ENCODE measurements at regions not wholly inside any gene's neighbourhood (a gene's known extent, or its start where the extent isn't known, plus 50 kb on each side); places are given as distances from the start of the nearest gene placed in this dataset.

GRCh38 chr2:177119099-177119498, 93.5 kb upstream of the HNRNPA3 start:
- intact Hi-C loops (cut with micrococcal nuclease), result no loop called here
- no peaks in the 10 kb centered on the region for H3K36me3 ChIP-seq (ENCODE audit: control insufficient read depth in 2 of 3, insufficient read depth in 3 of 3, low read length in 3 of 3)
- H3K36me3 Mint-ChIP-seq, result no peaks in the 10 kb centered on the region
- no peaks in the 10 kb centered on the region for H3K27me3 ChIP-seq (ENCODE audit: control insufficient read depth in 2 of 2, insufficient read depth in 2 of 2, low read length in 2 of 2)
- POLR2A ChIA-PET, result no interaction called here
- peaks cover 9 to 42% (median 24%) of the 10 kb centered on the region in 5 donors for H3K27me3 Mint-ChIP-seq
- no peak overlapping the region for H3K27ac Mint-ChIP-seq
- H3K4me1 Mint-ChIP-seq, result no peaks in the 10 kb centered on the region
- no peaks in the 10 kb centered on the region for H3K9me3 Mint-ChIP-seq
- CTCF ChIA-PET, result no interaction called here
- no peak for DNase-seq
- H3K4me1 ChIP-seq (ENCODE audit: control insufficient read depth in 2 of 2, insufficient read depth in 2 of 2, low read length in 2 of 2), result no peaks in the 10 kb centered on the region
- no peaks in the 10 kb centered on the region for H3K9me3 ChIP-seq (ENCODE audit: control insufficient read depth in 2 of 3, low read length in 3 of 3)
- no peak overlapping the region for H3K4me3 Mint-ChIP-seq
- no peak for ATAC-seq
- H3K4me3 ChIP-seq (ENCODE audit: low read length), result no peak overlapping the region
- no peak overlapping the region for H3K27ac ChIP-seq (ENCODE audit: low read depth, low read length)

- H3K9me3 Mint-ChIP-seq, result no peaks in the 10 kb centered on the region
- CTCF ChIA-PET, result no interaction called here
- H3K27me3 Mint-ChIP-seq, result peaks cover 5 to 35% (median 21%) of the 10 kb centered on the region in 5 donors
- no peak overlapping the region for H3K27ac ChIP-seq (ENCODE audit: low read depth, low read length)
- H3K9me3 ChIP-seq (ENCODE audit: control insufficient read depth in 2 of 3, low read length in 3 of 3), result no peaks in the 10 kb centered on the region
- H3K36me3 Mint-ChIP-seq, result no peaks in the 10 kb centered on the region
- H3K27me3 ChIP-seq (ENCODE audit: control insufficient read depth in 2 of 2, insufficient read depth in 2 of 2, low read length in 2 of 2), result no peaks in the 10 kb centered on the region
- intact Hi-C loops (cut with micrococcal nuclease), result no loop called here
- H3K27ac Mint-ChIP-seq, result no peak overlapping the region
- ATAC-seq (no peak), DNase-seq (no peak)
- no peaks in the 10 kb centered on the region for H3K36me3 ChIP-seq (ENCODE audit: control insufficient read depth in 2 of 3, insufficient read depth in 3 of 3, low read length in 3 of 3)
- H3K4me3 ChIP-seq (ENCODE audit: low read length), result no peak overlapping the region
- H3K4me1 ChIP-seq (ENCODE audit: control insufficient read depth in 2 of 2, insufficient read depth in 2 of 2, low read length in 2 of 2), result no peaks in the 10 kb centered on the region
- H3K4me3 Mint-ChIP-seq, result no peak overlapping the region
- POLR2A ChIA-PET, result no interaction called here
- H3K4me1 Mint-ChIP-seq, result peaks cover 0 to 3% (median 0%) of the 10 kb centered on the region in 7 donors
Measured at GRCh38 chr2:177123048-177123447, 89.5 kb upstream of the HNRNPA3 start.

- intact Hi-C loops (cut with micrococcal nuclease), result no loop called here
- H3K27me3 Mint-ChIP-seq, result peaks cover 9 to 34% (median 12%) of the 10 kb centered on the region in 5 donors
- H3K36me3 Mint-ChIP-seq, result no peaks in the 10 kb centered on the region
- DNase-seq (no peak), ATAC-seq (no peak)
- no peaks in the 10 kb centered on the region for H3K4me1 ChIP-seq (ENCODE audit: control insufficient read depth in 2 of 2, insufficient read depth in 2 of 2, low read length in 2 of 2)
- H3K9me3 Mint-ChIP-seq, result no peaks in the 10 kb centered on the region
- no peaks in the 10 kb centered on the region for H3K36me3 ChIP-seq (ENCODE audit: control insufficient read depth in 2 of 3, insufficient read depth in 3 of 3, low read length in 3 of 3)
- H3K27ac Mint-ChIP-seq, result no peak overlapping the region
- no peak overlapping the region for H3K4me3 Mint-ChIP-seq
- H3K9me3 ChIP-seq (ENCODE audit: control insufficient read depth in 2 of 3, low read length in 3 of 3), result no peaks in the 10 kb centered on the region
- H3K4me1 Mint-ChIP-seq, result peaks cover 0 to 6% (median 0%) of the 10 kb centered on the region in 7 donors
- no peak overlapping the region for H3K4me3 ChIP-seq (ENCODE audit: low read length)
- POLR2A ChIA-PET, result no interaction called here
- CTCF ChIA-PET, result no interaction called here
- H3K27me3 ChIP-seq (ENCODE audit: control insufficient read depth in 2 of 2, insufficient read depth in 2 of 2, low read length in 2 of 2), result no peaks in the 10 kb centered on the region
- H3K27ac ChIP-seq (ENCODE audit: low read depth, low read length), result no peak overlapping the region
Measured at GRCh38 chr2:177124371-177124770, 88.2 kb upstream of the HNRNPA3 start.

- POLR2A ChIA-PET, result no interaction called here
- ATAC-seq (no peak), DNase-seq (no peak)
- Histone ChIP-seq H3K9me3 (ENCODE audit: control insufficient read depth in 2 of 3, low read length in 3 of 3) (no peaks in the 10 kb centered on the region), H3K27me3 (ENCODE audit: control insufficient read depth in 2 of 2, insufficient read depth in 2 of 2, low read length in 2 of 2) (no peaks in the 10 kb centered on the region), H3K4me1 (ENCODE audit: control insufficient read depth in 2 of 2, insufficient read depth in 2 of 2, low read length in 2 of 2) (no peaks in the 10 kb centered on the region), H3K4me3 (ENCODE audit: low read length) (no peak overlapping the region), H3K27ac (ENCODE audit: low read depth, low read length) (no peak overlapping the region), H3K36me3 (ENCODE audit: control insufficient read depth in 2 of 3, insufficient read depth in 3 of 3, low read length in 3 of 3) (no peaks in the 10 kb centered on the region)
- CTCF ChIA-PET, result interaction anchor here (0.5 to 0.6 kb wide), 2 partner anchors 14 to 120 kb away, joined by 3 to 4 read pairs; no protein-coding TSS in a partner anchor
- Mint-ChIP-seq H3K27me3 (peaks cover 15 to 31% (median 18%) of the 10 kb centered on the region in 5 donors), H3K27ac (no peak overlapping the region), H3K36me3 (no peaks in the 10 kb centered on the region), H3K4me3 (no peak overlapping the region), H3K4me1 (peaks cover 0 to 16% (median 6%) of the 10 kb centered on the region in 7 donors), H3K9me3 (no peaks in the 10 kb centered on the region)
- intact Hi-C loops (cut with micrococcal nuclease), result no loop called here
Measured at GRCh38 chr2:177127821-177128220, 84.8 kb upstream of the HNRNPA3 start.

- Mint-ChIP-seq H3K36me3 (no peaks in the 10 kb centered on the region), H3K4me1 (peaks cover 0 to 16% (median 6%) of the 10 kb centered on the region in 7 donors), H3K27me3 (peaks cover 13 to 27% (median 19%) of the 10 kb centered on the region in 5 donors), H3K27ac (no peak overlapping the region), H3K4me3 (peak overlapping the region in 2 of 10 donors; percentile 2 to 11), H3K9me3 (no peaks in the 10 kb centered on the region)
- Histone ChIP-seq H3K27me3 (ENCODE audit: control insufficient read depth in 2 of 2, insufficient read depth in 2 of 2, low read length in 2 of 2) (no peaks in the 10 kb centered on the region), H3K4me3 (ENCODE audit: low read length) (no peak overlapping the region), H3K27ac (ENCODE audit: low read depth, low read length) (no peak overlapping the region), H3K9me3 (ENCODE audit: control insufficient read depth in 2 of 3, low read length in 3 of 3) (no peaks in the 10 kb centered on the region), H3K4me1 (ENCODE audit: control insufficient read depth in 2 of 2, insufficient read depth in 2 of 2, low read length in 2 of 2) (no peaks in the 10 kb centered on the region), H3K36me3 (ENCODE audit: control insufficient read depth in 2 of 3, insufficient read depth in 3 of 3, low read length in 3 of 3) (no peaks in the 10 kb centered on the region)
- no peak for DNase-seq
- ChIA-PET CTCF (interaction anchor here (0.7 kb wide), 1 partner anchor 104 kb away, joined by 3 read pairs; no protein-coding TSS in a partner anchor), POLR2A (no interaction called here)
- no peak for ATAC-seq
- intact Hi-C loops (cut with micrococcal nuclease), result no loop called here
Measured at GRCh38 chr2:177129610-177130009, 83.0 kb upstream of the HNRNPA3 start.

- CTCF ChIA-PET, result no interaction called here
- no peaks in the 10 kb centered on the region for H3K27me3 ChIP-seq (ENCODE audit: control insufficient read depth in 2 of 2, insufficient read depth in 2 of 2, low read length in 2 of 2)
- no peaks in the 10 kb centered on the region for H3K9me3 ChIP-seq (ENCODE audit: control insufficient read depth in 2 of 3, low read length in 3 of 3)
- Mint-ChIP-seq H3K4me3 (no peak overlapping the region), H3K36me3 (no peaks in the 10 kb centered on the region), H3K27me3 (peaks cover 8 to 19% (median 16%) of the 10 kb centered on the region in 5 donors), H3K27ac (no peak overlapping the region), H3K9me3 (no peaks in the 10 kb centered on the region), H3K4me1 (peaks cover 0 to 16% (median 6%) of the 10 kb centered on the region in 7 donors)
- intact Hi-C loops (cut with micrococcal nuclease), result no loop called here
- DNase-seq (no peak), ATAC-seq (no peak)
- H3K36me3 ChIP-seq (ENCODE audit: control insufficient read depth in 2 of 3, insufficient read depth in 3 of 3, low read length in 3 of 3), result no peaks in the 10 kb centered on the region
- POLR2A ChIA-PET, result interaction anchor here (0.7 kb wide), 1 partner anchor 1009 kb away, joined by 4 read pairs; the partner anchor contains the start of gene HOXD9
- no peak overlapping the region for H3K27ac ChIP-seq (ENCODE audit: low read depth, low read length)
- no peaks in the 10 kb centered on the region for H3K4me1 ChIP-seq (ENCODE audit: control insufficient read depth in 2 of 2, insufficient read depth in 2 of 2, low read length in 2 of 2)
- no peak overlapping the region for H3K4me3 ChIP-seq (ENCODE audit: low read length)
Measured at GRCh38 chr2:177131858-177132257, 80.7 kb upstream of the HNRNPA3 start.

- Histone ChIP-seq H3K36me3 (ENCODE audit: control insufficient read depth in 2 of 3, insufficient read depth in 3 of 3, low read length in 3 of 3) (no peaks in the 10 kb centered on the region), H3K27ac (ENCODE audit: low read depth, low read length) (no peak overlapping the region), H3K27me3 (ENCODE audit: control insufficient read depth in 2 of 2, insufficient read depth in 2 of 2, low read length in 2 of 2) (no peaks in the 10 kb centered on the region), H3K9me3 (ENCODE audit: control insufficient read depth in 2 of 3, low read length in 3 of 3) (no peaks in the 10 kb centered on the region), H3K4me1 (ENCODE audit: control insufficient read depth in 2 of 2, insufficient read depth in 2 of 2, low read length in 2 of 2) (no peaks in the 10 kb centered on the region), H3K4me3 (ENCODE audit: low read length) (no peak overlapping the region)
- peaks cover 26 to 31% (median 27%) of the 10 kb centered on the region in 5 donors for H3K27me3 Mint-ChIP-seq
- POLR2A ChIA-PET, result no interaction called here
- no peaks in the 10 kb centered on the region for H3K9me3 Mint-ChIP-seq
- H3K36me3 Mint-ChIP-seq, result no peaks in the 10 kb centered on the region
- CTCF ChIA-PET, result no interaction called here
- no peaks in the 10 kb centered on the region for H3K4me1 Mint-ChIP-seq
- DNase-seq, result no peak
- no peak for ATAC-seq
- no peak overlapping the region for H3K4me3 Mint-ChIP-seq
- intact Hi-C loops (cut with micrococcal nuclease), result no loop called here
- no peak overlapping the region for H3K27ac Mint-ChIP-seq
Measured at GRCh38 chr2:177138823-177139222, 73.8 kb upstream of the HNRNPA3 start.
